ENCODE measurements at regions not wholly inside any gene's neighbourhood (a gene's known extent, or its start where the extent isn't known, plus 50 kb on each side); places are given as distances from the start of the nearest gene placed in this dataset.
"Not testable (repeated sequence)": the region's sequence is repeated elsewhere in the genome, so short reads cannot be mapped to it uniquely, and the experiment has no call there.

DNA sequence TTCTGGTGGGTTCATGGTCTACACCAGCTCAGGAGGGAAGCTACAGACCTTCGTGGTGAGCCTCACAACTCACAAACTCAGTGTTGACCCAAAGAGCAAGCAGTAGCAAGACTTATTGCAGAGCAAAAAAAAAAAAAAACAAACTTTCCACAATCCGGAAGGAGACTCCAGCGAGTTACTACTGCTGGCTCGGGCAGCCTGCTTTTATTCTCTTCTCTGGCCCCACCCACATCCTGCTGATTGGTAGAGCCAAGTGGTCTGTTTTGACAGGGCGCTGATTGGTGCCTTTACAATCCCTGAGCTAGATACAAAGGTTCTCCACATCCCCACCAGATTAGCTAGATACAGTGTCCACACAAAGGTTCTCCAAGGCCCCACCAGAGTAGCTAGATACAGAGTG lies 135.6 kb upstream of the TMEM170B start:
- ATAC-seq (ENCODE audit: low read depth); H3K27me3 ChIP-seq (ENCODE audit: control insufficient read depth, insufficient read depth, low read length); H3K79me1 ChIP-seq (ENCODE audit: low read depth in 1 of 2, low read length in 2 of 2); intact Hi-C loops (cut with micrococcal nuclease); H4K91ac ChIP-seq (ENCODE audit: insufficient read depth, low read depth, low read length); H3K9me3 ChIP-seq (ENCODE audit: control insufficient read depth, insufficient read depth, low read length); H3K4me1 ChIP-seq (ENCODE audit: control insufficient read depth, insufficient read depth, low read length); H4K5ac ChIP-seq (ENCODE audit: low read depth, low read length); in situ Hi-C loops (cut with MboI; ENCODE audit: low sequenced_read_pairs); H3K18ac ChIP-seq (ENCODE audit: low read depth, low read length); CTCF ChIA-PET; H2BK5ac ChIP-seq (ENCODE audit: low read depth, low read length, poor library complexity, severe bottlenecking); H2AFZ ChIP-seq (replicated peaks; ENCODE audit: low read length, poor library complexity); H3K36me3 ChIP-seq (ENCODE audit: control insufficient read depth, insufficient read depth, low read length); H3K4ac ChIP-seq (ENCODE audit: low read depth, low read length); H3K9me1 ChIP-seq (ENCODE audit: insufficient read depth, low read length); H4K8ac ChIP-seq (ENCODE audit: low read depth in 2 of 2, low read length in 2 of 2); H2AK5ac ChIP-seq (ENCODE audit: low read depth, low read length); H2BK20ac ChIP-seq (ENCODE audit: low read depth, low read length); H4K20me1 ChIP-seq (ENCODE audit: insufficient read depth, low read length); H2AK9ac ChIP-seq (replicated peaks; ENCODE audit: low read depth, low read length, poor library complexity); H3K4me2 ChIP-seq (ENCODE audit: low read depth, low read length); H2BK15ac ChIP-seq (ENCODE audit: low read depth, low read length); H3K23ac ChIP-seq (ENCODE audit: low read depth, low read length); H3K9ac ChIP-seq (ENCODE audit: low read depth, low read length); H2BK120ac ChIP-seq (ENCODE audit: low read depth, low read length); DNase-seq; H3K14ac ChIP-seq (replicated peaks; ENCODE audit: low read depth, low read length); H3K4me3 ChIP-seq (ENCODE audit: insufficient read depth, low read depth, low read length); BruUV-seq (replicated peaks); H3K56ac ChIP-seq (ENCODE audit: extremely low read depth, insufficient read depth, low read length); dilution Hi-C loops (cut with HindIII; ENCODE audit: low sequenced_read_pairs, unreplicated experiment); POLR2A ChIA-PET (ENCODE audit: unreplicated experiment); H3K27ac ChIP-seq (ENCODE audit: insufficient read depth, low read length): not testable (repeated sequence)
- WGBS, 2 experiments (ENCODE audit: extremely low coverage in 2 of 2, insufficient read length in 1 of 2), result 100% methylated on average over 1 of the region's 5 CpGs; no CpG with 5 or more reads in 1 of the 2 experiments
